HG03066 (cell line): ENCODE measurements at regions not wholly inside any gene's neighbourhood (a gene's known extent, or its start where the extent isn't known, plus 50 kb on each side); places are given as distances from the start of the nearest gene placed in this dataset.
A peak's percentile ranks its signal among the peaks of the same experiment; 100 is the strongest.

Experiments used
- ATAC-seq: cut with Tn5 transposase; IDR thresholded peaks from one replicate; pipeline ENCODE4 v1.9.1; 2021; ENCODE audit warnings: low read depth; ENCODE audit not compliant: unreplicated experiment

DNA sequence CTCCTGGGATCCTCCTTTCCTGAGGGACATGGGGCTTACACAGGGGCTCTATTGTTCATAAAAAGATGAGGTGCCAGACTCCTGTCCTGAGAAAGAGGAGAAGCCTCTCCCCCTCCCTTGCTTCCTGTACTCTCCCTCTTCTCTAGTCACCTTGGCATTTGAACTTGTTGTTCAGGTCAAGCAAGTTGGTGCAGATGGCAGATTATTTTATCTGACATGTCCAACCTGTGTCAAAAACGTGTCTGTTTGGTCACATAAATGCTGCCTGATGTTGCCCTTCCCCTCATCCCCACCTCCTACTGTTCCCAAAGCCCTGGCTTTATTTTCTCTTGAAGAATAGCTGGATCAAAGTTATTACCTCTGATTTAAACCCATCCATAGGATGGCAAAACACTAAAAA is 154.8 kb downstream of the TMX1 start:
- no peak for ATAC-seq

DNA sequence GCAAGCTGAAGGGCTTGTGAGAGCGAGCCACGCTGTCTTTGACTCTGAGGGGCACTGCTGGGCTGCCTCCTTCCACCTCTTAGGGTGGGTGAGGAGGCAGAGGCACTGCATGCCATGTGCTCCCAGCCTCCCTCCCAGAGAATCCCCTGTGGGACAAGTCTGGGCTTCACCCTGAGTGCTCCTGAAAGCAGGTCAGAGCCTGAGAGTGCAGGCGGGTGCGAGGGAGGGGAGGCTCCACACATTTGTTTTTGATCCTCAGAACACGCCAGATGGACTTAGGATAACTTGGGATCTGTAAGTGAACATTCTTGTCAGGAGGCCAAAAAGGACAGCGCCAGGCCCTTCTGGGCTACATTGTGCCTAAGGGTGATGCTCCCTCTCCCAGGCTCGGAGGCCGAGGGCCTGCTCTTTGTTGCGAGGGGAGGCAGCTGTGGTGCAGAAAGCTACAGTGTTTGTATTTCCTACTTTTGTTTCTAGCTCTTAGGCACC is 155.4 kb downstream of the TMX1 start:
- no peak for ATAC-seq

DNA sequence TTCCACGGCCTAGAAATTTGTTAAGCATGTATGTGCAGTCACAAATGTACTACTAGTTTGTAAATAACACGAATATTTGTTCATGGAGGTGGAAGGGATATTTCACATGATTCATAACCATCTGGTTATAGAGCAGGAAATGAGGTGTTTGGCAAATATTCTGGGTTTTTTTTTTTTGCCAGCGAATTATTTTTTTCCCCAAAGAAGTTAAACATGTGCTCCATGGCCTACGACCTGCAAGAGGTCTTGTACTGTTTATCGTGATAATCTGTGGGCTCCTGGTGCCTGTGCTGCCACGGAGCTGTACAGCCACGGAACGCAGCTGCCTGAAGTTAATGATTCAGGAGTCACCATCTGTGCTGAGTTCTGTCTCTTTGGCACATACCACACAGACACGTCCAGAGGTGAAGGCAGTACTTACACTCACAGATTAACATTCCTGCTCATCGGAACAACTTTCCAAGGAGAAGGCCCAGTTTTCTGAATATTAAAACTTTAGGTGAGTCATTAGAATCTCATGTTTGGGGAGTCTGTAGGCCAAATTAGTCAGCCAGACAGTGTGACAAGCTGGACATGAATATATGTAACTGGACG is 156.3 kb downstream of the TMX1 start:
- ATAC-seq, result no peak

DNA sequence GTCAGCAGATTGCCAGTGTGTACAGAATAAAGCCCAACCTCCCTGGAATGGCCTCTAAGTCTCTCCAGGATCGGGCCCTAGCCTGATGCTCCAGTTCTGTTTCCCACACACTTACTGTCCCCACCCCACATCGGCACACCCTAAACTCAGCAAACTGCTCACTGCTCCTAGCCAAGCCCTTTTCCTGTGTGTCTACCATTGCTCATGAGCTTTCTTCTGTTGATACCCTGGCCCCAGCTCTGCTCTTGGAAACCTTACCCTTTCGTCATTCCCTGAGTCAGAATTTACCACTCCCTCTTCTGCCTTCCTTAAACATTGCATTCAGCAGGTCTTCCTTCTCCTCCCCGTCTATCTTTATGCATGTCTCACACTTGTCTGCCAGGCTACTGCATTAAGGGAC is 158.9 kb downstream of the TMX1 start:
- no peak for ATAC-seq

DNA sequence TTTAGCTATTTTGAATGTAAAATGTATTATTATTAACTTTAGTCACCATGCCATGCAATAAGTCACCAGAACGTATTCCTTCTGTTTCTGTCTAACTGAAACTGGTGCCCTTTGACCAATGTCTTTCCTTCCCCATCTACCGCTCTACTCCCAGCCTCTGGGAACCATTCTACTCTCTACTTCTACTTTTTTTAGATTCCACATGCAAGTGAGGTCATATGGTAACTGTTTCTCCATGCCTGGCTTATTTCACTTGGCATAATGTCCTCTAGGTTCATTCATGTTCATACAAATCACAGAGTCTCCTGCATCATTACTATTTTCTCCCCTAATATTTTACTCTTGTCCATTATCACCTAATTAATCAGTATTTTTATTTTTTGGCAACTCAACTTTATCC is 160.1 kb downstream of the TMX1 start:
- no peak for ATAC-seq

DNA sequence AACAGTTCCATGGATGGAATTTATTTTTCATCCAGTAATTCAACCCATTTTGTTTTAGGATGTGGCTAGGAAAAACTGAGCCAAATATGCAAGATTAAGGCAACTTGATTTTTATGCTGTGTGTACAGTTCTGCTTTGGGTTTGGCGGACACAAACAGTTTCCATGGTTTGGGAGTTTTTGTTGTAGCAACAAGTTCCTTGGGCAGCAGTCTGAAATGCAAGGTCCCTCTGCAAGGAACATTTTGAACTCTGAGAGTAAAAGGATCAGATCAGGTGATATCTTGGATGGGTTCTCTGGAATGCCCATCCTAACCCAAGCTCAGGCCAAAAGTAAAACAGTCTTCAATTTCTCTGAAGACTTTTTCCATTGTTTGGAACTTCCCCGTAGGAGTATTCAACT is 161.2 kb downstream of the TMX1 start:
- ATAC-seq, result no peak

DNA sequence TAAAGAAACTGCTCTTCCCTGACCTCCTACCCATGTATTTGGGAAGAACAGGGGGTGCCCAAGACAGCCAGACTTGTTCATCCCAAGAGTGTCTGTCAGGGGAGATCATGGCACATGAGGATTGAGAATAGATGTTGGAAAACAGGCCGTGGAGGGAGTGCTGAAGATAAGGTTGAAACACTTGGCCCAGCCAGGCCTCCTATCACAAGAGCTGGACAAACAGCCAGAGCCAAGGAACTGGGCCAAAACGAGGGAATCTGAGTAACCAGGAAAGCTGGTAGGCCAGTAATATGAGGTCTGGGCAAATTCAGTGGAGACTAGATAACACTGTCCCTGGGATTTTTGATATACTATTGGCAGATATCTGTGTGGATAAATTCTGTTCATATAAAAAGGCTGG is 161.7 kb downstream of the TMX1 start:
- no peak for ATAC-seq

DNA sequence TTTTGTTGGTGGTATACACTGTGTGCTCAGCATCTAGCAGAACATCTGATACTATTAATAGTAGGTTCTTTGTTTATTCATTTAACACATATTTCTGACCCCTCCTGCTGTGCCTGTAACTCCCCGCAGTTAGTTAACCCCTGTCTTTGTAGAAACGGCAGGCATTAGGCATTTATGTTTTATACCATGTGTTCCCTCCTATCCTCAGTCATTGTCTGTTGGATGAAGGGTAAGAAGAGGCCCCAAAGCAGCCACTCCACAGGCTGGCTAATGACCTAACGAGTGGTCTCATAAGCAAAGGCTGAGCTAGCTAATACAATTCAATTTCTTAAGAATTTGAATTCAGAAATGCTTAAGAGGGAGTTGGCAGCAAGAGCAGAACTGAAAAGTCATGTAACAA is 170.8 kb downstream of the TMX1 start:
- ATAC-seq, result no peak

DNA sequence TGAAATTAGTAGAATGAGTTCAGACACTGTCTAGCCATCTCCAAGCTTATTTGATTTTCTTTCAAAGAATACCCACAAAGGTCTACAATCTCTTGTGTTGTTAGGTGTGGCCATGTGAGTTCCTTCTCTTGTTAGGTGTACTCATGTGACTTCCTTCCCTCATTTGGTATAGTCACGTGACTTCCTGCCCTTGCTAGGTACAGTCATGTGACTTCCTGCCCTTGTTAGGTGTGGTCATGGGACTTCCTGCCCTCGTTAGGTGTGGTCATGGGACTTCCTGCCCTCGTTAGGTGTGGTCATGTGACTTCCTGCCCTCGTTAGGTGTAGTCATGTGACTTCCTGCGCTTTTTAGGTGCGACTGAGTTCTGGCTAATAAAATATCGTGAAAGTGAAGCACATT is 179.6 kb downstream of the TMX1 start:
- no peak for ATAC-seq

DNA sequence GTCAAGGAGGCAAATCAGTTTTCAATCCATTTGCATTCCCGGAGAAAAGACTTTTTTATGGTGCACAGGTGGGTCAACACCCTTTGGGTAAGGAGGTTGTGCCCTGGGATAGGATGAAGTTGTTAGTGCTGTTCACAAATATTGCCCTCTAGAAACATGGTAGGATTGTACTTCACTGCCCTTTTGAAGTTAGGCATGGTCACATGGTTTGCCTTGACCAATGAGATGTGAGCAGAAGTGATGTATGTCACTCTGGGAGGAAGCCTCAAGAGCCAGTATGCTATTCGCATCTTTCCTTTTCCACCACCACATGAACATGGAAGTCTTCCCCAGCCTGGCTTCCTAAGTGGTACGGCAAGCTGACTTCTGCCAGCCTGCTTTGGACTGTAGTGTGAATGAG is 182.7 kb downstream of the TMX1 start:
- ATAC-seq, result no peak

DNA sequence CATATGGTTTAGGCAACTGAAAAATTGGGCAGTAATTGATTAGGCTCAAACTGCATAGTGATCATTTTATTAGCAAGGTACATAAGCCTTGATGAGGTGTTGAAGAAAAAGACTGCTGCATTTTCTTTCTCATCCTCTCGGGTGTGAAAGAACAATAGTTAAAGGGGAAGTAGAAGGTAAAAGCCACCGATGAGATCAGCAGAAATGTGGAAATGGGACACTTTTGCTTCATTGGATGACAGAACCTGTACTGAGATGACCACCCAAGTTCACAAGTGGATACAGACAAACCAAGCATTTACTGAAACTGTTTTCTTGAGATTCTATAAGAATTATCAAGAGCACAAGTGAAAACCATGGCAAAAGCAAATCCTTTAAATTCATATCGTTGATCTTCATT is 184.0 kb downstream of the TMX1 start:
- ATAC-seq, result no peak

DNA sequence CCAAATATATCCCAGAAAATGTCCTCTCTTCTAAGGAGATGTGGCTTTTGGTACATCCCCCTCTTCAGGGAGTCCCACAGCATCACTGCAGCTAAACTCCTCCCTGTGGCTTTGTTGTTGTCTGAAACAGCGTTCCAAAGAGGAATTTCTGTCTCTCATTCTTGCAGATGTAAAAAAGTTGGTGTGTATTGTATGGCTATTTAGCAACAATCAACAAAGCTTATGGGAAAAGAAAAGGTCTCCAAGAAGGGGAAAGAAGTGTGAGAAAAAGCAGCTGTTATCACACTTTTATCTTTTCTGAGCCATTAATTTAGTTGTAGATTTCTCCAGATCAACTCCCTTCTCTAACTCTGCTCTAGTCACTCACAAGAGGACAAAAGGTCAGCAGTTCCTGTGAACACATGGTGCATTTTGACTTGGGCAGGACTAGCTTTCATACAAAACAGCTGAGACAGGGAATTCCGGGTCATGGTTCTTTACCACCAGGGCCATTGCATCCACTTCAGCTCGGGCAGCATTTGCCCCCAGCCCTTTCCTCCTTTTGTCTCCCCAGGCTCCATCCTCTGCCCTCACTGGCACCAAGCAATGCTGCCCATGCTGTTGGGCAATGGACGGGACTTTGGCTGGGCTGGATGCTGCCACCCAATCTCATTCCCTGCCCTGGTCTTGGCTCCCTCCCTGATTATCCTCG is 184.7 kb downstream of the TMX1 start:
- ATAC-seq, result no peak

DNA sequence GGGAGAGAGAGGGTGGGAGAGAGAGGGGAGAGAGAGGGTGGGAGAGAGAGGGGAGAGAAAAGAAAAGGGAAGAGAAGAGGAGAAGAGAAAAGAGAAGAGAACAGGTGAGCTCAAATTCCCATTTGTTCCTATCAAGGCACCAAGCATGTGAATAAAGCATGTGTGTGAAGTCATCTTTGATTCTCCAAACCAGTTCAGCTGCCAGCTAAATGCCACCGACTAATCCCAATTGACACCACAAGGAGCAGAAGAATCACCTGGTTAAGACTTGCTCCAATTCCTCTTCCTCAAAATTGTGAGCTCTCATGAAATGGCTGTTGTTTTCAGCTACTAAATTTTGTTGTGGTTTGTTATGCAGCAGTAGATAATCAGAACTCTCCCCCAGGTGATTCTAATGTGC is 188.9 kb downstream of the TMX1 start:
- ATAC-seq, result no peak

DNA sequence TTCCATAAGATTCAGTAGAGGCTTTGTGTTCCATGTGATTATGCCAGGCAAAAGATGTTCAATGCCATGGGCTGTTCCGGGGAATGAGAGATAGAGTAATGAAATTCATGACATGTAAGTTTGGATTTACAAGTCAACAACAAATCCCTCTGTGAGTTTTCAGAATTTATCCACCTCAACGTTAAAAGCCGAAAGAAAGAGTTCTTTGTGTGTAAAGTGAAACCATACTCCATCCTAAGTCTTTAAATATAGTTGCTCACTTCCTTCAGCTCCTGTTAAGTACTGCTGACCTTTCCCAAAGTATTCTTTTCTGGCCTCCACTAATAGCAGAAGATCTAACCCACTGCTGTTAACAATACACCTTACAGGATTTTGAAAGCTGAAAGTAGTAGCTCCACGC is 190.0 kb downstream of the TMX1 start:
- no peak for ATAC-seq

DNA sequence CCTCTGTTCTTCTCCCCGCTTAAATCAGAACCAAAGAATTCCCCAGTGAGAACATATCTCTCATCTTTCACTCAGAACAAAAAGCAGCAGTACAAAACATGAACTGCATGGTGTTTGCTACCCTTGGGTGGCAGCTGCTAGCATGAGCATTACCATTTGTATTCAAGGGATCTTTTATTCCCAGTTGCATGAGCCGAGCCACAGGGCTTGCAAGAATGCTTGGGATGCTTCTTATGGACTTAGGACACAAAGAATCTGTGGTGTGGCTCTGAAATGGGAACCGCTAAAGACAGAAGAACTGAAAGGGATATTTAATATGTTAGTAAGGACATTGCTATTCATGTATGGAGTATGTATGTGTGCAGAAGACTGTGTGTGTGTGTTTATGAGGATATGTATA is 190.6 kb downstream of the TMX1 start:
- ATAC-seq, result no peak

DNA sequence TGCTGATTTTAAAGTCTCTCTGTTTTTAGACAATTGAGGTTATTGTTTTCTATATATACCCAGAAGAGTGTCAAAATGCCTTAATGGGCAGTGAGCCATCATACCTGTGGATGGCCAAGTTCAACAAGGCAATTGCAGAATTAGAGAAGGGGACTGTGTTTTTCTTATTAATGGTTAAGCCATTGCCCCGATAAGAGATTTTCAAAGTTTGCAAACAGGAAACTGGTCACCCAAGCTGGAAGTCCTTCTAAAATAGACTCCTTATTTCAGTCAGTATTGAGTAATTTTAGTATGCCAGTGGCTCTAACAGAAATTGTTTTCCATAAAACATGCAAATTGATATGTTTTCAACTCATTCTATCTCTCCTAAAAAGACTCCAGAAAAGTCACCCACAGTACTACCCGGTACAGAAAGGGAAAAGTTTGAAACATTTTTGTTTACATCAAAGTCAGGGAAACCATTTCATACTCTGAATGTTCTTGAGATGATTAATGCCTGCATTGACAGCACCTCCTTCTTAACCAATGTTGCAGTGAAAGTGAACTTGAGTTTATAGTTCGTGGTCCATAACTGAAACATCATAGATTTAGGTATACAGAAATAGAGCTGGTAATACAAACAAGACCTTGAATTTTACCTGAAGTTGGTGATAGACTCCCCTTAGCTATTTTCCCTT is 191.1 kb downstream of the TMX1 start:
- ATAC-seq, result peak; percentile 55

DNA sequence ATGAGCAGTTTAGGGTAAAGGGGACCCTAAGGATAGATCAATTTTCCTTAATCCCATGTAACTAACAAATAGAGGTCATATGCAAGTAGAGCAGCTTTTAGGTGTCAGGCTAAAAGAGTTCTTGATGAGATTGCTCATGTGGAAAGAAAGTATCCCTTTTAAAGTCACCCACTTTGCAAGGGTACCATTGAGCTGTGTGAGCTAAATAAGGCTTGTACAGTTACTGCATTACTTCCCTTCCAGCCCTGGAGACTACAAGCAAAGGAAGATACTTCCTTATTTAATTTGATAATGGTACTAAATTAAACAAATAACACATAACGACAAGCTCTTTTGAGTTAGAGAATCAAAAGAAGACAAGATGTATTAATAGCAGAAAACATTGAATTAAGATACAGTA is 191.7 kb downstream of the TMX1 start:
- ATAC-seq, result no peak

DNA sequence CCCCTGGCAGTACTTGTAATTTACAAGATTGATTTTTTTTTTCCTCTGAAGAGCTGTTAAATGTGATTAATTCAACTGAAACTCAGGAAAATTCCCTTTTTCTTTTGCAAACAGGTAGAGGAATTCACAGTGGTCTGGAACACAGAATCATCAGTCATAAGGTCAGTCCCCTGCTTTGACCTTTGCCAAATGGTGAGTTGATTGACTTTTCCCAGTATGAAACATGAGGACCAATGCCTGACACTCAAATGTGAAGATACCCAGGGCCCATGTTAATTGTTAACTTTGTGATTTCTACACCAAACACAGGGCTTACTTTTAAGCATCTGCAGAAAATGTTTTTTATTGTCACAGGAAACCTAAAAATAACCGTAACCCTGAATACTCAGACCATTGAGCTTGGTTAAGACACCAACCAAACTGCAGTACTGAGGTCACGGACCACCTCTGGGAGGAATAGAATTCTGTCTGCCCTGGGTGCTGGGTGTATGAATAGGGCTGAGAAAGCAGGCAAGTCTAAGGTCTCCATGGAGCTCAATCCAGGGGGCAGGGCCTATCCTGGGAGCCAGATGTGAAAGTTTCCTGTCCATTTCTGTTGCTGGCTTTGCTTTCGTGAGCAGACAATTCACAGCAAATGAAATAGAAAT is 192.4 kb downstream of the TMX1 start:
- no peak for ATAC-seq

DNA sequence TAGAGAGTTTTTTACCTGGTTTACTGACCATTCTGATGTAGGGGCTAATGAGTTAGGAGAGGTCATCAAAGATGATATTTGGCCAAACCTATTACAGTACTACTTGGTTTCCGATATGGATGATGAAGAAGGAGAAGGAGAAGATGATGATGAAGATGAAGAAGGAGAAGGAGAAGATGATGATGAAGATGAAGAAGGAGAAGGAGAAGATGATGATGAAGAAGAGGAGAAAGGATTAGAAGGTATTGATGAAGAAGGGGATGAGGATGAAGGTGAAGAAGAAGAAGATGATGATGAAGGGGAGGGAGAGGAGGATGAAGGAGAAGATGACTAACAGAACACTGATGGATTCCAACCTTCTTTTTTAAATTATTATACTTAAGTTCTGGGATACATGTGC is 196.6 kb downstream of the TMX1 start:
- no peak for ATAC-seq

DNA sequence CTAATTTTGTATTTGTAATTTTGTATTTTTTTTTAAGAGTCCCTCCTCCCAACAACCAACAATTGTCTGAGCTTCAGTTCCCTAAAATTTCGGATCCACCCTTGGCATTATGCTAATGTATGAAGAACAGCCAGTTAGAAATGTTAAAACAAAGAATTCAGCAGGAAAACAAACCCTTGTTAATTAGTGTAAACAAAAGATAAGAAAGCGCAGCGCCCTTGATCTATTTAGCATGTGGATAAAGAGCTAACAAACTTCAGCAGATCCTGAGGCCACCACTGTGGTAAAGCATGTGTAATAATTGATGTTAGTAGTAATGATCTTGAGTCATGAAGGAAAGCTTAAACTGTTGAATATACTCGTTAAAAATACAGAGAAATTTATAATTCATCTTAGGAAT is 199.8 kb downstream of the TMX1 start:
- no peak for ATAC-seq

DNA sequence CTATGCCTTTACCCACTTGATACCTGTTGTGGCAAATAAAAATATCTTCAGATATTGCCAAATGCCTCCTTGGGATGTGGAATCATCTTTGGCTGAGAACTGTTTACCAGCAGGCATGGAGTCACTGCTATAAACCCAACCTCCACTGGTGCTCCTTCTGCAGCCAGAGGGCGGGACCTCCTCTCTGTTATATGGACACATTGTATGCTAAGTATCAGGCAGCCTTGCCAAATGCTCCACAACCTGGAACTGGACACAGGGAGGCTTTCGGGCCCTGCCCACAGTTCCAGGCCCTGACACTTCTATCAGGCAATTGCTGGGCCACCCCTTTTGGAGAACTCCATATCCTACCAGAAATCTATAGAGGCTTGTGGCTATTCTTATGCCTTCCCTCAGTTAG is 201.0 kb downstream of the TMX1 start:
- ATAC-seq, result no peak
